ENCODE measurements at regions not wholly inside any gene's neighbourhood (a gene's known extent, or its start where the extent isn't known, plus 50 kb on each side); places are given as distances from the start of the nearest gene placed in this dataset.

- TF ChIP-seq POLR2AphosphoS5 (IDR thresholded peaks at IDR 0.05; ENCODE audit: insufficient read depth in 1 of 2, low read depth in 1 of 2), result no peak
- no peak for TF ChIP-seq CTCF (IDR thresholded peaks at IDR 0.05)
- TF ChIP-seq POLR2A (IDR thresholded peaks at IDR 0.05), result no peak
- Histone ChIP-seq H3K36me3 (no peaks in the 10 kb centered on the region), H3K4me3 (no peak overlapping the region), H3K4me1 (no peaks in the 10 kb centered on the region), H3K9me3 (no peaks in the 10 kb centered on the region), H3K27ac (no peak overlapping the region), H3K27me3 (no peaks in the 10 kb centered on the region)
- intact Hi-C loops (cut with DNase I), result no loop called here
- DNase-seq (ENCODE audit: extremely low spot score in 2 of 2), result no peak
Measured at GRCh38 chr1:106925750-106926149, 130.7 kb upstream of the PRMT6 start.

- no peak for TF ChIP-seq POLR2AphosphoS5 (IDR thresholded peaks at IDR 0.05; ENCODE audit: insufficient read depth in 1 of 2, low read depth in 1 of 2)
- TF ChIP-seq CTCF (IDR thresholded peaks at IDR 0.05), result no peak
- TF ChIP-seq POLR2A (IDR thresholded peaks at IDR 0.05), result no peak
Measured at GRCh38 chr1:106926803-106927582, 129.5 kb upstream of the PRMT6 start.

GRCh38 chr1:106937104-106937503, 119.4 kb upstream of the PRMT6 start:
- H3K27ac ChIP-seq, result no peak overlapping the region
- intact Hi-C loops (cut with DNase I), result no loop called here
- H3K9me3 ChIP-seq, result no peaks in the 10 kb centered on the region
- no peaks in the 10 kb centered on the region for H3K27me3 ChIP-seq
- no peaks in the 10 kb centered on the region for H3K4me1 ChIP-seq
- no peak for DNase-seq (ENCODE audit: extremely low spot score in 2 of 2)
- H3K36me3 ChIP-seq, result no peaks in the 10 kb centered on the region
- no peak overlapping the region for H3K4me3 ChIP-seq
- TF ChIP-seq POLR2A (IDR thresholded peaks at IDR 0.05), result no peak
- no peak for TF ChIP-seq POLR2AphosphoS5 (IDR thresholded peaks at IDR 0.05; ENCODE audit: insufficient read depth in 1 of 2, low read depth in 1 of 2)
- no peak for TF ChIP-seq CTCF (IDR thresholded peaks at IDR 0.05)

More at GRCh38 chr1:106926803-106927582, 129.5 kb upstream of the PRMT6 start:
- no peak overlapping the region for H3K27ac ChIP-seq
- no peaks in the 10 kb centered on the region for H3K27me3 ChIP-seq
- H3K4me3 ChIP-seq, result no peak overlapping the region
- intact Hi-C loops (cut with DNase I), result no loop called here
- no peaks in the 10 kb centered on the region for H3K36me3 ChIP-seq
- no peaks in the 10 kb centered on the region for H3K4me1 ChIP-seq
- H3K9me3 ChIP-seq, result no peaks in the 10 kb centered on the region
- DNase-seq (ENCODE audit: extremely low spot score in 2 of 2), result no peak

GRCh38 chr1:106944721-106945120, 111.8 kb upstream of the PRMT6 start:
- TF ChIP-seq POLR2AphosphoS5 (IDR thresholded peaks at IDR 0.05; ENCODE audit: insufficient read depth in 1 of 2, low read depth in 1 of 2) (no peak), POLR2A (IDR thresholded peaks at IDR 0.05) (no peak), CTCF (IDR thresholded peaks at IDR 0.05) (no peak)
- intact Hi-C loops (cut with DNase I), result no loop called here

GRCh38 chr1:106952776-106953175, 103.7 kb upstream of the PRMT6 start:
- Histone ChIP-seq H3K27me3 (no peaks in the 10 kb centered on the region), H3K4me1 (no peaks in the 10 kb centered on the region), H3K9me3 (no peaks in the 10 kb centered on the region), H3K27ac (no peak overlapping the region), H3K4me3 (no peak overlapping the region), H3K36me3 (no peaks in the 10 kb centered on the region)
- intact Hi-C loops (cut with DNase I), result no loop called here
- DNase-seq (ENCODE audit: extremely low spot score in 2 of 2), result no peak
- TF ChIP-seq CTCF (IDR thresholded peaks at IDR 0.05), result no peak
- no peak for TF ChIP-seq POLR2A (IDR thresholded peaks at IDR 0.05)
- TF ChIP-seq POLR2AphosphoS5 (IDR thresholded peaks at IDR 0.05; ENCODE audit: insufficient read depth in 1 of 2, low read depth in 1 of 2), result no peak

More at GRCh38 chr1:106944721-106945120, 111.8 kb upstream of the PRMT6 start:
- Histone ChIP-seq H3K36me3 (no peaks in the 10 kb centered on the region), H3K4me1 (no peaks in the 10 kb centered on the region), H3K4me3 (no peak overlapping the region), H3K9me3 (no peaks in the 10 kb centered on the region), H3K27ac (no peak overlapping the region), H3K27me3 (no peaks in the 10 kb centered on the region)
- no peak for DNase-seq (ENCODE audit: extremely low spot score in 2 of 2)
